ENCODE measurements at regions not wholly inside any gene's neighbourhood (a gene's known extent, or its start where the extent isn't known, plus 50 kb on each side); places are given as distances from the start of the nearest gene placed in this dataset.
A peak's percentile ranks its signal among the peaks of the same experiment; 100 is the strongest.

DNA sequence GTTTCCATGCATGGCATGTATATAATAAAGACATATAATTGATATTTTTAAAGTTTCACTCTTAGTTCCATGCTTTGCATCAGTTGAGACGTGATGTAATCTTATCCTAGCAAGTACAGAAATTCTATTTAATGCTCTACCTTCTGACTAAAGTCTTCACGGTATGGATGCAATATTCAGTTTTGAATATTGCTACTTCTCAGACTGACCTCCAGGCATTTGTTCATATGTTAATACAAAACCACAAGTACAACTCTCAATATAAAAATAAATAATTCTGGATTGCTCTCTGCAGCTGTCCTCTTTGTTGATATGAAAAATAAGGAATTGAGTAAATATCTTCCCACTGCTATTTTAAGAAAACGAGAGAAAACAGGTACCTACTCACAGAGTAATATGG is 309.8 kb upstream of the HAND2 start:
- DNase-seq (ENCODE audit: low read depth), result no peak
- no peak overlapping the region for H3K4me3 ChIP-seq (ENCODE audit: low read length)
- H3K4me1 ChIP-seq (ENCODE audit: control insufficient read depth, insufficient read depth, low read length), result no peaks in the 10 kb centered on the region
- no peaks in the 10 kb centered on the region for H3K36me3 ChIP-seq (ENCODE audit: control insufficient read depth, insufficient read depth, low read length, severe bottlenecking)
- no peaks in the 10 kb centered on the region for H3K27me3 ChIP-seq (replicated peaks; ENCODE audit: control insufficient read depth, insufficient read depth, low read length)
- peaks cover 14% of the 10 kb centered on the region for H3K9me3 ChIP-seq (ENCODE audit: control insufficient read depth, low read length)
- no peak overlapping the region for H3K9ac ChIP-seq (ENCODE audit: low read length)

DNA sequence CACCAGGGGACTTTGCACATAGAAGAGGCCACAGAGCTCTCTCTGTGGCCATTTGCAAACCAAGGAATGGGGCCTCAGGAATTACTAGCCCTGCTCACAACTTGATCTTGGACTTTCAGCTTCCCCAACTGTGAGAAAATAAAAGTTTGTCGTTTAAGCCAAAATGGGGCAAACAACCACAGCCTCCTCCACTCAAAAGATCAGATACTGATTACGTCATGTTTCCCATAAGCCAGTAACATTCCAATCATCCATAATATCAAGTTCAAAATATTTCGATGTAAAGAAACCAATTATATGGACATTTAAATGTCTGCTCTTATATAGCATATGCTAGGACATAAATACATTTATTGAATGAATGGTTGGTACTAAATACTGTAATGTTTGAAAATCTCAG is 307.5 kb upstream of the HAND2 start:
- H3K9me3 ChIP-seq (ENCODE audit: control insufficient read depth, low read length), result peaks cover 9% of the 10 kb centered on the region
- no peak overlapping the region for H3K9ac ChIP-seq (ENCODE audit: low read length)
- H3K36me3 ChIP-seq (ENCODE audit: control insufficient read depth, insufficient read depth, low read length, severe bottlenecking), result no peaks in the 10 kb centered on the region
- H3K27me3 ChIP-seq (replicated peaks; ENCODE audit: control insufficient read depth, insufficient read depth, low read length), result no peaks in the 10 kb centered on the region
- DNase-seq (ENCODE audit: low read depth), result no peak
- no peak overlapping the region for H3K4me3 ChIP-seq (ENCODE audit: low read length)
- no peaks in the 10 kb centered on the region for H3K4me1 ChIP-seq (ENCODE audit: control insufficient read depth, insufficient read depth, low read length)

DNA sequence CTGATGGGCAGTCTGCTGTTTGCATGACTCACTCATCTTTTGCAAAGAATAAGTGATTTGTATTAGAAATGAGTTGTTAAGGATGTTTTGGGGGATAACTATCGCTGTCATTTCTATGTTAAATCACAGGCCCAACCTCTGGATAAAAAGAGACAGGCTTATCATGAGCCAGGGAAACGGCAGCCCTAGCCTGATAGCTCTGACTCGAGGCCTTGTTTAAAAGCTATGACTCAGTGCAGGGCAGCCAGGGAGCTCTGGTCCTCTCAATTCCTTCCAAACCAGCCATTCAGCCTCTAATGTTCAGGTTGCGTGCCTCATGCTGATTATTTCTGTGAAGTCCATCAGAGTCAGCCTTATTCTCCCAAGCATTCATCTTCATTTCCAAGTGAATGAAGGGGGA is 305.9 kb upstream of the HAND2 start:
- H3K4me1 ChIP-seq (ENCODE audit: control insufficient read depth, insufficient read depth, low read length), result no peaks in the 10 kb centered on the region
- no peak overlapping the region for H3K4me3 ChIP-seq (ENCODE audit: low read length)
- H3K9ac ChIP-seq (ENCODE audit: low read length), result no peak overlapping the region
- no peaks in the 10 kb centered on the region for H3K36me3 ChIP-seq (ENCODE audit: control insufficient read depth, insufficient read depth, low read length, severe bottlenecking)
- H3K9me3 ChIP-seq (ENCODE audit: control insufficient read depth, low read length), result no peaks in the 10 kb centered on the region
- no peaks in the 10 kb centered on the region for H3K27me3 ChIP-seq (replicated peaks; ENCODE audit: control insufficient read depth, insufficient read depth, low read length)
- DNase-seq (ENCODE audit: low read depth), result peak; percentile 62

DNA sequence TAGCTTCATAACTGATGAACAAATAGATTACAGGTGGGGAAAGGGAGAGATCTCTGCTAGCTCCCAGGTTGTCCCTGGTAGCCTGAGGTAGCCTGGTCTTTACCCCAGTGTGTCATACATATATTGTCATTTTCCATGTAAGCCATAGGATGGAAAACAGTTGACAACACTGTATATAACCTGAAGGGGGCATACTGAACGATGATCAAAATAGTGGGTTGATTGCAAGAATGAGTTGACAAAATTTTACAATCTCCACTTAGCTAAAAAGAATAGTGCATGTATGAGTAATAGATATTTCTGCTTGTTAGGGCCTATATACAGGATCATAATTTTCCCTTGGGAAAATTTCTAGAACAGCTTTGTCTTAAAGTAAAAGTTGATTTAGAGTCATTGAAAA is 304.1 kb upstream of the HAND2 start:
- Histone ChIP-seq H3K4me1 (ENCODE audit: control insufficient read depth, insufficient read depth, low read length) (no peaks in the 10 kb centered on the region), H3K4me3 (ENCODE audit: low read length) (no peak overlapping the region), H3K9me3 (ENCODE audit: control insufficient read depth, low read length) (no peaks in the 10 kb centered on the region), H3K36me3 (ENCODE audit: control insufficient read depth, insufficient read depth, low read length, severe bottlenecking) (no peaks in the 10 kb centered on the region), H3K9ac (ENCODE audit: low read length) (no peak overlapping the region), H3K27me3 (replicated peaks; ENCODE audit: control insufficient read depth, insufficient read depth, low read length) (no peaks in the 10 kb centered on the region)
- DNase-seq (ENCODE audit: low read depth), result no peak

DNA sequence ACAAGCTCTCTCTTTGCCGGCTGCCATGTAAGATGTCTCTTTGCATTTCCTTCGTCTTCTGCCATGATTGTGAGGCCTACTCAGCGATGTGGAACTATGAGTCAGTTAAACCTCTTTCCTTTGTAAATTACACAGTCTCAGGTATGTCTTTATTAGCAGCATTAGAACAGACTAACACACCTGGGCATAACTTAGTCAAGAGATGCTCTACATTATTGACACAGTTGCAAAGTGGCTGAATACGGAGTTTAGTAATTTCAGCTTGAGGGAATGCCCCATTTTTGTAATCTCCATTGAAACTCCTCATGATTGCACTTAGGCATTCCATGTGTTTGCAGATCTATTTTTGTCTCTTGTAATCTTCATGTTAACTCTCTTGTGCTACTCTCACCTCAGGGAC is 299.5 kb upstream of the HAND2 start:
- H3K9ac ChIP-seq (ENCODE audit: low read length), result no peak overlapping the region
- DNase-seq (ENCODE audit: low read depth), result no peak
- no peaks in the 10 kb centered on the region for H3K4me1 ChIP-seq (ENCODE audit: control insufficient read depth, insufficient read depth, low read length)

DNA sequence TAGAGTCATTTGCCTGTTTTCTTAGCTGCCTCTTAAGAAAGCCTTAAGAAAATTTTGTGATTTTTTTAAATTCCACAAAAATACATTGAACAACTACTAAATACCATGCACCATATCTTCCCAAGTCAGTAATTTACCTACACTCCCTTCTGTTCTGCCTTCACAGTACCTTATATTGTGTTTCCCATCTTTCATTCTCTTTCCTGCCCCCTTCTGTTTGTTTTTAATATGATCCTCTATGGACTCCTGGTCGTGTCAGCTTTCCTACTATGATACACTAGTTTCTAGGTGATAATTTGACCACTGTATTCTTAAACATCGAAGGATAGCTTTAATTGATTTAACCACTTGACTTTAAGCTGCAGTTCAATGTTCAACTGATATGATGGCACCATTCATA is 297.7 kb upstream of the HAND2 start:
- DNase-seq (ENCODE audit: low read depth), result no peak
- H3K9ac ChIP-seq (ENCODE audit: low read length), result no peak overlapping the region
- peaks cover 2% of the 10 kb centered on the region for H3K4me1 ChIP-seq (ENCODE audit: control insufficient read depth, insufficient read depth, low read length)
- no peaks in the 10 kb centered on the region for H3K9me3 ChIP-seq (ENCODE audit: control insufficient read depth, low read length)
- no peaks in the 10 kb centered on the region for H3K36me3 ChIP-seq (ENCODE audit: control insufficient read depth, insufficient read depth, low read length, severe bottlenecking)
- H3K27me3 ChIP-seq (replicated peaks; ENCODE audit: control insufficient read depth, insufficient read depth, low read length), result no peaks in the 10 kb centered on the region
- H3K4me3 ChIP-seq (ENCODE audit: low read length), result no peak overlapping the region

More for the DNA sequence above, 299.5 kb upstream of the HAND2 start:
- Histone ChIP-seq H3K9me3 (ENCODE audit: control insufficient read depth, low read length) (no peaks in the 10 kb centered on the region), H3K36me3 (ENCODE audit: control insufficient read depth, insufficient read depth, low read length, severe bottlenecking) (no peaks in the 10 kb centered on the region), H3K27me3 (replicated peaks; ENCODE audit: control insufficient read depth, insufficient read depth, low read length) (no peaks in the 10 kb centered on the region), H3K4me3 (ENCODE audit: low read length) (no peak overlapping the region)

DNA sequence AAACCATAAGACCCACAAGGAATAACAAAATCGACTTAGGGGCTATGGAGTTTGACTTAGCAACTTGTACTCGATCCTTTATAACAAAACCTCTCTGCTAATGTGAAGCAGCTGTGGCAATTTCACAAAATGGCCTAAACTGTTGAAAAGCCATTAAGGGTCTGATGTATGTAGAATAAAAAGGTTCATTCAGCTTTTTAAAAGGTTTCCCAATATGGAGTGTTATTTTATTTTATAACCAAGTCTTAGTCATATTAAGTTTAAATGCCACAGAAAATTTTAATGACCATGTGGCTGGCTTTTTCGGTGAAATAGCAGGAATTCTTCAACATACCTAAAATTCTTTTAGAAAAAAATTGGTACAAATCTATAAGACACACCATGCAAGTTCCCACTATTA is 291.8 kb upstream of the HAND2 start:
- no peaks in the 10 kb centered on the region for H3K9me3 ChIP-seq (ENCODE audit: control insufficient read depth, low read length)
- DNase-seq (ENCODE audit: low read depth), result peak; percentile 42
- no peaks in the 10 kb centered on the region for H3K27me3 ChIP-seq (replicated peaks; ENCODE audit: control insufficient read depth, insufficient read depth, low read length)
- H3K4me3 ChIP-seq (ENCODE audit: low read length), result no peak overlapping the region
- peak overlapping the region; percentile 67 for H3K9ac ChIP-seq (ENCODE audit: low read length)
- H3K4me1 ChIP-seq (ENCODE audit: control insufficient read depth, insufficient read depth, low read length), result peaks cover 22% of the 10 kb centered on the region
- no peaks in the 10 kb centered on the region for H3K36me3 ChIP-seq (ENCODE audit: control insufficient read depth, insufficient read depth, low read length, severe bottlenecking)

DNA sequence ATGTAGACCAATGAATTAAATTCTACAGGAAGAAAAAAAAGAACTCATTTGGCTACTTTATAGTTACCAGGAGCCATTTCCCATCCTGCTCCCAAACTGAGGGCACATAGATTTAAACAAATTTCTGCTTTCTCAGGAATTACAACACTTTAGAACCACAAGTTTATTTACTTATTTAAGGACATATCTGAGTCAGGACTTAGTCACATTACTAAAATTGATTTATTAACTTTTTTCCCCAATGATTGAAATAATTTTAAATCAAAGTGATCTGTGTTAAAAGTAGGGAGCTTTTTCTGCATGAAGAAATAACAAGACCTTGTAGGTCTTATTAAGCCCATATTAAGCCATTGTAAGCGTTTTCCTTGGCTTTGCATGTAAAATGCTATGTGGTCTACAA is 291.0 kb upstream of the HAND2 start:
- Histone ChIP-seq H3K9me3 (ENCODE audit: control insufficient read depth, low read length) (no peaks in the 10 kb centered on the region), H3K36me3 (ENCODE audit: control insufficient read depth, insufficient read depth, low read length, severe bottlenecking) (no peaks in the 10 kb centered on the region)

DNA sequence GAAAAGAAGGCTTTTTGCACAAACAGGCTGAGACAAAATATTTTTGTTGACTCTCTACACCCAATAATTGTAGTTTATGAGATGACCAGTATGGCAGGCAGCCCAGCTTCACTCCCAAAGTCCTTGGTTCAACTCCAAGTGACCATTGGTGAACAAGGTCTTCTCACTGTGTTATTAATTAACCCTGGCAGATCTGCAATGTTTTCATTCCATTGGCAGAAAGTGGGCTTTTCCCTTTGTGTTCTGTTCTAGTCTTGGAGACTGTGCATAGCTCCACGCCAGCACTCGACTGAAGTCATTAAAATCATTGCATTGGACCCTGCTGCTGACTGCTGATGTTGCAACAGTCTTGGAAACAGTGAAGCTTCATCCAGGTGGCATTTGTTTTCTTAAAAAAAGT is 277.3 kb upstream of the HAND2 start:
- Histone ChIP-seq H3K27me3 (replicated peaks; ENCODE audit: control insufficient read depth, insufficient read depth, low read length) (no peaks in the 10 kb centered on the region), H3K36me3 (ENCODE audit: control insufficient read depth, insufficient read depth, low read length, severe bottlenecking) (no peaks in the 10 kb centered on the region), H3K9ac (ENCODE audit: low read length) (no peak overlapping the region), H3K4me3 (ENCODE audit: low read length) (no peak overlapping the region), H3K9me3 (ENCODE audit: control insufficient read depth, low read length) (no peaks in the 10 kb centered on the region), H3K4me1 (ENCODE audit: control insufficient read depth, insufficient read depth, low read length) (peaks cover 14% of the 10 kb centered on the region)
- peak; percentile 76 for DNase-seq (ENCODE audit: low read depth)

More for the DNA sequence above, 291.0 kb upstream of the HAND2 start:
- Histone ChIP-seq H3K4me1 (ENCODE audit: control insufficient read depth, insufficient read depth, low read length) (peaks cover 22% of the 10 kb centered on the region), H3K9ac (ENCODE audit: low read length) (peak overlapping the region; percentile 67), H3K4me3 (ENCODE audit: low read length) (no peak overlapping the region), H3K27me3 (replicated peaks; ENCODE audit: control insufficient read depth, insufficient read depth, low read length) (no peaks in the 10 kb centered on the region)
- DNase-seq (ENCODE audit: low read depth), result peak; percentile 48

DNA sequence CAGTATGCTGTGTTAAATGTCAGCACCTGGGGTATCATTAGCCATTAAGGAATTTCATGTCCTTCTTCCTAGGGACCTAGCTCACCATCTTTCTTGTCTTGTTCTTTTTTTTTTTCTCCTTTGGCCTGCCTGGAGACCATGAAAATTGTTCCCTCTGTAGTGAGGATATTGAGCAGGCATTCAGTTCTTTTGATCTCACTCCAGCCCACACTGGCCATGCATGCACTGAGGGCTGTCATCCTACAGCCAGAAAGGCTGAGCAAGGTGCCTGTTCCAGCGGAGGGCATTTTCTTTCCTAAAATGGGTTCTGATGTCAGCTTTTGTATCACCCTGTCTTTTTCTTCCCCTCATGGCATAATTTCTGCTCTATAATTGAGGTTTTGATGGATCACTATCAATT is 275.9 kb upstream of the HAND2 start:
- Histone ChIP-seq H3K27me3 (replicated peaks; ENCODE audit: control insufficient read depth, insufficient read depth, low read length) (no peaks in the 10 kb centered on the region), H3K4me3 (ENCODE audit: low read length) (no peak overlapping the region), H3K36me3 (ENCODE audit: control insufficient read depth, insufficient read depth, low read length, severe bottlenecking) (no peaks in the 10 kb centered on the region), H3K9me3 (ENCODE audit: control insufficient read depth, low read length) (no peaks in the 10 kb centered on the region), H3K4me1 (ENCODE audit: control insufficient read depth, insufficient read depth, low read length) (peaks cover 21% of the 10 kb centered on the region), H3K9ac (ENCODE audit: low read length) (no peak overlapping the region)
- no peak for DNase-seq (ENCODE audit: low read depth)

DNA sequence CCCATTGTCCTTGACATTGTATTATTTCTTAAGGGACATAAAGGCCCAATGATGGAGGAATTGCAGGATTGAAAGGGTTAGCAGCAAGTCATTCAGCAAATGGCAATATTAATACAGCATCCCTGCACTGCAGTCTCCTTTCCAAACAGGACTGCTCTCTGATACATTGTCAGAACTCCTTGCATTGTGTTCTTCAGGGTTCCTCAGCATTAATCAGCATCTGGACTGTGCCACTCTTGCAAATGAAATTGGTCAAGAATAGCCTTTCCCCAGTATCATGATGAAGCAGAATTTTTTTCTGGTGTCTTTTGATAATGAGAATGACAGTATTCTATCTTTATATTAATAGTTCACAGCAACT is 272.6 kb upstream of the HAND2 start:
- no peak for DNase-seq (ENCODE audit: low read depth)
- H3K27me3 ChIP-seq (replicated peaks; ENCODE audit: control insufficient read depth, insufficient read depth, low read length), result no peaks in the 10 kb centered on the region
- H3K4me3 ChIP-seq (ENCODE audit: low read length), result no peak overlapping the region

DNA sequence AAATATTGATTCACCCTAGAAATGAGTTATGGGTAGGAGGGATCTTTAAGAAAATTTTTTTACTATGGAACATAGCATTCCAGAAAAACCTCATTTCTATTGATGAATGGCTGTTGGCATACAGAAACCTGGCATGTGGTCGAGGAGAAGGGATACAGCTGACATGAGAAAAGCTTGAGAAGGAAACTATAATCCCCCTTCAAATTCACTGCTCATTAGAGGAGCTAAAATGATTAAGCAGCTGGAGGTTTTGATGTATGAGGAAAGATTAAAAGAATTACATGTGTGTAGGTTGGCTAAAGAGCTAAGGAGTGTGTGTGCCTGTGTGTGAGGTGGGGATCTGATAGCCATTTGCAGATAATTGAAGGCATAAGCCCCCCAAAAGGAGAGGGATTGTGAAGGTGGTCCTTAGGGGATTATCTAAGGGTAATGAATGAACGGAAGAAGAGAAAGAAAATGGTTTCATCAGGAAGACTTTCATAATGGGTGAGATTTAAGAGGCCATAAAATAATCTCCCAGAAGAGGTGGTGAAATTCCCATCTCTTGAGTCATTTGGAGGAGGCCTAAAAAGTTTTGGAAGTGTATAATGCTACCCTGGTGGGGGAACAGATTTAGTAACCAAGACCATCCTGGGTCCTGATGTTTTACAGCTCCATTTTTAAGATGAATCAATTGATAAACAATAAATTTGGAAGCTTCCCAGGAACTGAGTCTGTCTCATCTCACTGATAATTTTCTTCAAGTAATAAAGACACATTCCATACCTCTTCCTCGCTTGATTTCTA is 272.0 kb upstream of the HAND2 start:
- Histone ChIP-seq H3K9ac (ENCODE audit: low read length) (no peak overlapping the region), H3K27me3 (replicated peaks; ENCODE audit: control insufficient read depth, insufficient read depth, low read length) (no peaks in the 10 kb centered on the region), H3K4me1 (ENCODE audit: control insufficient read depth, insufficient read depth, low read length) (peaks cover 18% of the 10 kb centered on the region), H3K4me3 (ENCODE audit: low read length) (peak overlapping the region; percentile 34), H3K9me3 (ENCODE audit: control insufficient read depth, low read length) (no peaks in the 10 kb centered on the region), H3K36me3 (ENCODE audit: control insufficient read depth, insufficient read depth, low read length, severe bottlenecking) (no peaks in the 10 kb centered on the region)
- DNase-seq (ENCODE audit: low read depth), result peak; percentile 28

More for the DNA sequence above, 272.6 kb upstream of the HAND2 start:
- Histone ChIP-seq H3K36me3 (ENCODE audit: control insufficient read depth, insufficient read depth, low read length, severe bottlenecking) (no peaks in the 10 kb centered on the region), H3K9me3 (ENCODE audit: control insufficient read depth, low read length) (no peaks in the 10 kb centered on the region), H3K4me1 (ENCODE audit: control insufficient read depth, insufficient read depth, low read length) (peaks cover 21% of the 10 kb centered on the region), H3K9ac (ENCODE audit: low read length) (no peak overlapping the region)

Data from adipocyte (in vitro differentiated cells).